GM19193 (cell line): ENCODE measurements at regions not wholly inside any gene's neighbourhood (a gene's known extent, or its start where the extent isn't known, plus 50 kb on each side); places are given as distances from the start of the nearest gene placed in this dataset.
A peak's percentile ranks its signal among the peaks of the same experiment; 100 is the strongest.

ENCODE experiments used
- POLR2A ChIP-seq: IDR thresholded peaks from 4 replicates; pipeline ENCODE4 v1.6.1; 2011; ENCODE audit not compliant: insufficient read depth, insufficient read length; ENCODE audit errors: extremely low read depth

DNA sequence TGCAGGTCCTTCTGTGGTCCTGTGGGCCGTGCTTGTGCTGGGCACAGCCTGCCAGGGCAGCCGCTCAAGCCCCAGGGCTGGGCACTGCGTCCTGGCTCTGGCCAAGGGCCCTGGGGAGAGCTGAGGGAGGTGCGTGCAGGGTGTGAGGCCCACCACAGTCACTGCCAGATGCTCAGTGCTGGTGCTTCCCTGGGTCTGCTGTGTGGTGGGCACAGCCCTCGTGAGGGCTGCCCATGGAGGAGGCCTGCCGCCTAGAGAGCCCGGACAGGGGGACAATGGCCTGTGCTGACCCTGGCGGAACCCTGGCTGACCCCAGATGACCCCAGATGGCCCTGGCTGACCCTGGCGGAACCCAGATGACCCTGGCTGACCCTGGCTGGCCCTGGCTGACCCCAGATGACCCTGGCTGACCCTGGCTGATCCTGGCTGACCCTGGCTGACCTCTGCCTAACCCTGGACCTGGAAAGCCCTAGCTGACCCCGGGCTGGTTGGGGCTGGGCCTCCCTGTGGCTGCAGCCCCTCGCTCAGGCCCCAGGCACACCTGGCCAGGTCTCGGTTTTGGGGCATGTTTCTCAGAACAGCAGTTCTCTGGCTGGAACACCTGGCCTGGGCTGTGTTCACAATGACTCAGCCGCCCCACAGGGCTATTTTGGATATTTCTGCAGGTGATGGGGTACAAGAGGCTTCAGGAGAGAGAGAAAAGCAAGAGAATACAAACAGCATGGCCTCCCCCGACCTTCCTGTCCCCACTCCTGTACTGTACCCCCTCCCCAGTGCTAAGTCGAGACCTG, 55.4 kb downstream of the TMEM121 start:
- no peak for TF ChIP-seq POLR2A

- TF ChIP-seq POLR2A: peak; percentile 44
These were observed 56.3 kb downstream of the TMEM121 start for GRCh38 chr14:105582639-105583038.

DNA sequence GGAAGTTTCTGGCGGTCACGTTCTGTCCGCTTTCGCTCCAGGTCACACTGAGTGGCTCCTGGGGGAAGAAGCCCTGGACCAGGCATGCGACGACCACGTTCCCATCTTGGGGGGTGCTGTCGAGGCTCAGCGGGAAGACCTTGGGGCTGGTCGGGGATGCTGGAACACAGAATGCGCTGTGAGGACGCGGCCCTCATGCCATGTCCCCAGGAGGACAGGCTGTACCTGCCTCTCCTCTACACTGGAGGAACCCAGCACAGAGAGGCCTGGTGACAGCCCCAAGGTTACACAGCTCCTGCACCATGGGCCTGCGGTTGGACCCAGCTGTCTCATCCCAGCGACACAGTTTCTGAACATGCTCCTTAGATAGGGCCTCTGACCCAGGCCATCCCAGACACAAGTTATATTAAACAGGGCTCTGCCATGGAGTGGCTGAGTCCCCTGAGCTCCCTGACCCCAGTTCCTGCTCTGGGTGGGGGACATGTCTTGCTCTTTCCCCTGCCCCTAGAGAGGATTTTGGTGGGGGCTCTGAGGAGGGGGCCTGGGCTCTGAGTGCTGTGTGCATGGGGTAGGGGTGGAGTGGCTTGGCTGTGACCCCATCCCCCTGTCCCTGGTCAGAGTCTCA, 62.0 kb downstream of the TMEM121 start:
- TF ChIP-seq POLR2A: no peak

GRCh38 chr14:105589161-105589925, 63.0 kb downstream of the TMEM121 start:
- no peak for TF ChIP-seq POLR2A

GRCh38 chr14:105591052-105591451, 64.7 kb downstream of the TMEM121 start:
- no peak for TF ChIP-seq POLR2A

GRCh38 chr14:105600939-105601359, 74.6 kb downstream of the TMEM121 start:
- no peak for TF ChIP-seq POLR2A

- TF ChIP-seq POLR2A: no peak
These were observed 75.2 kb downstream of the TMEM121 start for GRCh38 chr14:105601360-105602242.

DNA sequence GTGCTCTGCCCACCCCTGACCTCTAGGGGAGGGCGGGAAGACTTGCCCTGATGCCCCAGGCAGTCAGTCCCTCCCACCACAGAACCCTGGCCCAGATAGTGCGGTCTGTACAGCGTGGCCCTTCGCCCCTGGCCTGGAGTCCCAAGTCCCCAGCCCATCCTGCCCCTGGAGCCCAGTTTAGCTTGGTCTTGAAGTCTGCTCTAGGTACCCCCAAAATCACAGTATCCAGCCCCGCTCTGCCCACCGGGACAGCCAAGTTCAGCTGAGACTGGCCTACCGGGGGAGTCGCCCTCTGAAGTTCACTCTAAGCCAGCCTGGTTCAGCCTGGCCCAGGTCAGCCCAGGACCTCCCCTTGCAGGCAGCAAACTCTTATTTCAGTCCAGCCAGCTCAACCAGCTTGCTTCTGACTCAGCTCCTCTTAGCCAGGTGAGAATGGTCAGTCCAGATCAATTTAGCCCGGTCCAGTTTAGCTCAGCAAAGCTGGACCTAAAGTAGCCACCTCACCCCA, 75.9 kb downstream of the TMEM121 start:
- TF ChIP-seq POLR2A: no peak

GRCh38 chr14:105602799-105603793, 76.7 kb downstream of the TMEM121 start:
- TF ChIP-seq POLR2A: no peak

DNA sequence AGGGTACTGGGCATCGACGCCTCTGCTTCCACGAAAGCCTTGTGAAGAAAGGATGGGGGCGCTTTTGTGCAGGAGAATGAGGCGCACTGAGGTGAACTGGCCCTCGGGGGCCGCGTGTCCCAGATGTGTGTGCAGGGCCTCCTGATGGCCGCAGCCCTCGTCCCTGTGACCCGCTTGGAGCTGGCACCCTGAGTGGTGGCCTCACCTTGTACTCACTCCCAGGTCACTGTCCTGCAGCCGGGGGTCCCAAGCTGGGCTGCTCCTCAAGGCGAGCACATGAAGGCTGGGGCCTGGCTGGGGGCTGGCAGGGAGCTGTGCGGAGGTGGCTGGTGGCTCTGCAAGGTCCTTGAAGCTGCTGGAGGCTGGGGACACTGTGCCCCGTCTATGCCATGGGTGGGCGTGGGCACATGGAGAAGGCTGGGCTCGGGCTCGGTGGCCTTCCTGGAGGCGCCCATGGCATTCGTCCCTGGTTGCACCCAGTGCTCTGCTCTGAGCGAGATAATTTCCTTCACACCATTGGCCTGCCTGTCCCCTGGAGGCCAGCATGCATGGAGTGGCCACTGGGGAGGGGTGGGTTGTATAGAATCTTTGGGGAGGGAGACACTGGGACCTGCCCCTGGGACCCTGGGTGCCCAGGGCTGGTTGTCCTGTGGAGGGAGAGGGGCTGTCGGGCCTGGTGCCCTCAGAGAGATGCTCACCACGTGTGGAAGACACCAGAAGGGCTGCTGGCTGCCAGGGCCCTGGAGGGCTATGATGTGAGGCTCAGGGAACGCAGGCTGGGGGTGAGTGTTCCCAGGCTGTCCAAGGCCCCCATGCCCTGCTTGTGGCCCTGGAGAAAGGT, 79.3 kb downstream of the TMEM121 start:
- no peak for TF ChIP-seq POLR2A

DNA sequence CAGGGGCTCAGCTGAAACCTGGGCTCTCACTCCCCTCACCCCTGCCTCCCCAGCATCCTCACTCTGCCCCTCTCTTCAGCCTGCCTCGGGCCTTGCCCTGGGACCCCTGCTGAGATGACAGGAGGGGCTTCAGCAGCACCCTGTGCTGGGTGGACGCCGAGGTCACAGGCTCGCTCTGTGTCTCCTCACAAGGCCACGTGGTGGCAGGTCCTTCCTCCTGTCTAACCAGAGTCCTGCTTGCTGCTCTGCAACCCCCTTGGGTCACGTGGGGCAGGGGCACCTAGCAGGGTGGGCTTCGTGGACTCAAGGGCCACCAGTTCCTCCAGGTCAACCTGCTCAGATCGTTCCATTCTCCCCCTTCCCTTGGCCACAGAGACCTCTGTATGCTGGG, 90.4 kb downstream of the TMEM121 start:
- no peak for TF ChIP-seq POLR2A

DNA sequence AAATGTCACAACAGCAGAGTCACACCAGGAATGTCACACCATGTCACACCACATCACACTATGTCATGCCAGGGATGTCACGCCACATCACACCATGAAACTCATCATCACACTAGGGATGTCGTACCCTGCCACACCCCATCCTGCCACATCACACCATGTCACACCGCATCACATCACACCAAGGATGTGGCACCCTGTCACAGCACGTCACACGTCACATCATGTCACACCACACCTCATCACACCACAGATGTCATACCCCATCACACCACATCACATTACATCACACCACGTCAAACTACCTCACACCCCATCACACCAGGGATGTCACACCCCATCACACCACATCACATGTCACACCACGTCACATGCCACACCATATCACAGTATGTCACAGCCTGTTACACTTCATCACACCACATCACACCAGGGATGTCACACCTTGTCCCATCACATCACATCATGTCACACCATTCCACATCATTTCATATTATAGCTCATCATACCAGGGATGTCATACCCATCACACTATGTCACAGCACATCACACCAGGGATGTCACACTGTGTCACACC, 90.9 kb downstream of the TMEM121 start:
- no peak for TF ChIP-seq POLR2A
